Right renal cortex interstitium (tissue), 3 donors: ENCODE measurements at regions not wholly inside any gene's neighbourhood (a gene's known extent, or its start where the extent isn't known, plus 50 kb on each side); places are given as distances from the start of the nearest gene placed in this dataset.

Experiments
- DNase-seq, 3 donors: peaks; one replicate each; pipeline ENCODE4 v3.0.0-alpha.2; 2013; ENCODE audit warnings: low read depth in 3 of 3, low spot score in 2 of 3

DNA sequence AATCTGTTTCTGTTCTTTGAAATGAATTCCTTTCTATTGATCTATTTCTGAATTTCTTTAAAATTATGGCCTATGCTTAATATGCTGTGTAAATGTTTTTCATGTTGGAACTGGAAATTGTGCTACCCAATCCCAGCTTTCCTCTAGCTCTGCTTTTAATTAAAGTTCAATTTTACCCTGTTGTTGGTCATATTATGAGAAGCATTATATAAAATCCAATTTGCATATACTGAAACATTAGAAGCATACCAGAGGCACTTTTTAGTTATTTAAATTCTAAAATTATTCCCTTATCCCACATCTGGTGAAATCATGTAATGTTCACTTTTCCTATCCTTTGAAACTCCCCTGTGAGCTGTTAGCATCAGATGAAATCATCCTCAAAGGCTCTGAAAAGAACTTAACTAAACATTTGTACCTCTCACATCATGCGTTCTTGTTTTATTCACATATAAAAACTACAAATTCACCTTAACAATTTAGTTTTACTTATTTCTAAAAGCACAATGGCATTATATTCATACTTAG lies 160.6 kb upstream of the COL21A1 start:
- DNase-seq = no peak

DNA sequence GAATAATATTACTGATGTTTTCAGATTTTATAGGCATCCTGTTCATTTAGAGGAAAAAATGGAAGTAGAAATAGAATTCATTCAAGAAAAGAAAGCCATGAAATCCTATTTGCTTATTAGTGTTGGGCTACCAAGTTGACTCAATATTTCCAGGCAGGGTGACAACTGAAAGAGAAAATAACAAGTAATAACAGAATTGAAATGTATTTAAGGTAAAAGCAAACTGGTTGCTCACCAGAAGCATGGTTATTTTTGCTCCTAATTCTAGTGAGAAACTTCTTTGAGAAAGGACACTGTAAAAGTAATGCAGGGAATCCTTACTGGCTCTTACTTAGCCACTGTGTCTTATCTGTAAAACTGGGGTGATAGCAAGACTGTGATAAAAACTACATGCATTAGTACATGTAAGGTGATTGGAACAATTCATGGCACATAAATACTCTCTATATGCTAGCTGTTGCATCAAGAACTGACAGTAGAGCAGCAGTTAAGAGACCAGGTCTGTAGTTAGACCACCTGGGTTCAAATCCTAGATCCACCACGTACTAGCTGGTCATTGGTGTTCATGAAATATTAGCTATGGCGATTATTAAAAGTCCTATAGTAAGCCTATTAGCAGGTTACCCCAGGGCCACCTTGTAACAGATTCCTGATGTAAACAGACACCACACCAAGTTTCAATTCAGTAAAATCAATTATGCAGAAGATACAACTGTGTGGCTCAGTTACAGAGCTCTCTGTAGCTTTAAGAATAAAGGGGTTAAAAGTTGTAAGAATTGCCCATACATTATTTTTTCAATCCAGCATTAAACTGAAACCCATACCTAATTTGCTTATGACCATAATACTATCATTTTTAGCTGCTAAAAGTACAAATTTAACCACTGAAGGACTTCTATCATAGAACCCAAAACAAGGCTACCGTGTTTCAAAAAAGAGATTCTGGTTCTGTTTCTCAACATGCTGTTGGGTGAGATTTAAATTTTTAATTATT lies 159.2 kb upstream of the COL21A1 start:
- no peak for DNase-seq

DNA sequence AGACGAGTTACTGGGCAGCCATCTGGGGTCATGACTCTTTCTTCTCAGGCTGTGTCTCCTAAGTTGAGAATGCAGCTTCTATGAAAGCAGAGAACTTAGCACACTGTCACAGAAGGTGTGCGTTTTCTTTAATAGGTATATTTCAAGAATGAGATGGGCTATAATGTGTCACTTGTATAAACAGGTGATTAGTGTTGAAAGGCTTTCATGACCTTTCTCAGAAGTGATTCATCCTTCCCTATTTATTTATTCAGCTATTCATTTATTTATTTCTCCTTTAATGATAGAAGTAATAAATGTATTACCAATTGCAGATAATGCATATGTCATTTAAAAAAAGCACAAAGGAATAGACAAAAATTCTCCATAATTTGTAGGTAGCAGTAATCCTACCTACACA lies 157.2 kb upstream of the COL21A1 start:
- DNase-seq = no peak

DNA sequence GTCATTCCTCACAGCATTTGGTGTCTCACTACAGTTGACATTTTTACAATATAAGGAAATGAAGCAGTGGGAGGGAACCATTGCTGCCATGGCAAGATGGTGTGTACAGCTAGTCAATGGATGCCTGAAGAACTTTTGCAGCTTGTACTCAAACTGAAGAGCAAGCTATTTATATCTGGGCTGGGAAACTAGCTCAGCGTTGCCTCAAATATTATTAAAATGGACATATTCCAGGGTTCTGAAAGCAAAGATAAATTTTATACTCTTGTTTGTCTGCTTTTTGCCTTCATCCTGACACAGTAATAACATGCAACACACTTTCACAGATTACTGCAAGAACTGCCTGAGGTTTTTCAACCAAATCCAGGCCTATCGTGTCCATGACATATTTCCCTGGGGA lies 156.4 kb upstream of the COL21A1 start:
- no peak for DNase-seq

DNA sequence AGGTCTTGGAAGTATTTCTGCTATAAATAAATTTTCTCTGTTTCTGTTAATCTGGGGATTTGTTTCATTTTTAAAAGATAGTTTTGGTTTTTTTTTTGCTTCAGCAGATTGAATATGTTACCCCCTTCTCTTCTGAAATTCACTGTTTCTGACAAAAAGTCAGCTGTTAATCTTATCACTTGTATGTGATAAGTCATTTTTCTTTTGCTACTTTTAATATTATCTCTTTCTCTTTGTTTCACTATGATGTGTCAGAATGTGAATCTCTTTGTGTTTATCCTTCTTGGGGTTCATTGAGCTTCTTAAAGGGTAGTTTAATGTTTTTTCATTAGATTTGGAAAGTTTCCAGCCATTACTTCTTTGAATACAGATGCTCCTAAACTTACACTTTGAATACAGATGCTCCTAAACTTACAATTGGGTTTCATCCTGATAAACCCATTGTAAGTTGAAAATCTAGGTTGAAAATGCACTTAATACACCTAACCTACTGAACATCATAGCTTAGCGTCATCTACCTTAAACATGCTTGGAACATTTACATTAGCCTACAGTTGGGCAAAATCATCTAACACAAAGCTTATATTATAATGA lies 154.2 kb upstream of the COL21A1 start:
- DNase-seq = no peak

DNA sequence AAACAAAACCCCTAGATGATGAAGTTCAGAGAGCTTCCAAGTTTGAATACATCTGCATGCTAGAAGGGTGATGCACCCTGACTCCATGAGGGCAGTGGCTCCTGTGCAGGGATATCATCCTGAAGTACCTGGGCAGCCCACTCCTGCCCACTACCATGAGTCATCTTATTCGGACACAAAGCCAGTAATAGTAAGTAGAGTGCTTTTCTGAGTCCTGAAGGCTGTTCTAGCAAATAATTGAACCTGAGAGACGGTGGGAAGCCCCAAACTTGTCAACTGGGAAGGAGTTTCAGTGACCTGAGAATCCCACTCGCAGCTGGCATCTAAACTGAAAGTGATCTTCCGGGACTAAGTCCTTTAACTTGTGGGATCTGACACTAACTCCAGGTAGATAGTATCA lies 152.9 kb upstream of the COL21A1 start:
- no peak for DNase-seq

DNA sequence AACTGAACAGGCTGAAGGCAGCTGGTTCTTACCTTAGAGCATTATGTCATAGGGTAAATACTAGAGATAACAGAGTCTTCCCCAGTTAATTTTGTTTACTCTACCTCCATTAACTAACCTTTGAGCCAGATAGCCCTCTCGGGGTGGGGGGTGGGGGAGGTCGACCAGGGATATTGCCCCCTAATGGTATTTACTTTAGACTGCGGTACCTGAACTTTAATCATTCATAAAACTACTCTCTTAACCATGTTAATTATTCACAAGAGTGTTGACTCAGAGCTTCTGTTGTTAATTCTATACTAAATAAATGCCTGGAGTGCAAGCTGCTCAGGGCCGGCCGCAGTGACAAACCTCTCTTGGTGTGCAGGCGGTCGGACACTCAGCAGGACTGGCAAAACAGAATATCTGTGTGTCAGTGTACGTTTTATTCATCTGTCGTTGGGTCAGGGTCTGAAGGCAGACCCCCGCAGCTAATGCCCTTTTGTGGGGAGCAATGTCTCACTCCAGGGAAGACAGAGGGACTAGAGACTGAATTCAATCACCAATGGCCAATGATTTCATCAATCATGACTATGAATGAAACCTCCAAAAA lies 152.4 kb upstream of the COL21A1 start:
- no peak for DNase-seq

DNA sequence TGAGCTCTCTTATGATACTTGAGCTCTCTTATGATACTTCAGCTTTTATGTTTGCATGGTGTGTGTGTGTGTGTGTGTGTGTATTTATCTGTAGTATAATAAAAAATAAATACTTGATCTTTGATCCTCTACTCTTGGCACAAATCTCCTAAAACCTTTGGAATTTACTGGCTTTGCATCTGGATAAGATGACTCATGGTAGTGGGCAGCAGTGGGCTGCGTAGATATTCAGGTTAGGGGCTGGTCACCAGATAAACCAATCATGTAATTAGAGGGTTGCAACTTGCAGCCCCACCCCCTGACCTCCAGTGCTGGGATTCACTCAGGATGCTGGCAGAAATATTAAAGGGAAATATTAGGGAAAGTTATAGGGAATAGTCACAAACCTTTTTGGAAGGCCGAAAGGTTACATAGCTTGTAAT lies 151.9 kb upstream of the COL21A1 start:
- DNase-seq = no peak

DNA sequence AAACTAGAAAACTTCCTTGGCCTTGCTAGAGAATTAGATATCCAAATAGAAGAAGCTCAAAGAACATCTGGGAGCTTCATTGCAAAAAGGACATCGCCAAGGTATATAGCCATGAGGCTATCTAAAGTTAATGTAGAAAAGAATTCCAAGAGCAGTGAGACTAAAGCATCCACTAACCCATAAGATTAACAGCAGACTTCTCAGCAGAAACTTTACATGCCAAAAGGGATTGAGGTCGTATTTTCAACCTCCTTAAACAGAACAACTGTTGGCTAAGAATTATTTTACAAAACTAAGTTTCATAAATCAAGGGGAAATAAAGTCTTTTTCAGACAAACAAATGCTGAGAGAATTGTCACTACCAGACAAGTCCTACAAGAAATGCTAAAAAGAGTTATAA lies 149.1 kb upstream of the COL21A1 start:
- no peak for DNase-seq

DNA sequence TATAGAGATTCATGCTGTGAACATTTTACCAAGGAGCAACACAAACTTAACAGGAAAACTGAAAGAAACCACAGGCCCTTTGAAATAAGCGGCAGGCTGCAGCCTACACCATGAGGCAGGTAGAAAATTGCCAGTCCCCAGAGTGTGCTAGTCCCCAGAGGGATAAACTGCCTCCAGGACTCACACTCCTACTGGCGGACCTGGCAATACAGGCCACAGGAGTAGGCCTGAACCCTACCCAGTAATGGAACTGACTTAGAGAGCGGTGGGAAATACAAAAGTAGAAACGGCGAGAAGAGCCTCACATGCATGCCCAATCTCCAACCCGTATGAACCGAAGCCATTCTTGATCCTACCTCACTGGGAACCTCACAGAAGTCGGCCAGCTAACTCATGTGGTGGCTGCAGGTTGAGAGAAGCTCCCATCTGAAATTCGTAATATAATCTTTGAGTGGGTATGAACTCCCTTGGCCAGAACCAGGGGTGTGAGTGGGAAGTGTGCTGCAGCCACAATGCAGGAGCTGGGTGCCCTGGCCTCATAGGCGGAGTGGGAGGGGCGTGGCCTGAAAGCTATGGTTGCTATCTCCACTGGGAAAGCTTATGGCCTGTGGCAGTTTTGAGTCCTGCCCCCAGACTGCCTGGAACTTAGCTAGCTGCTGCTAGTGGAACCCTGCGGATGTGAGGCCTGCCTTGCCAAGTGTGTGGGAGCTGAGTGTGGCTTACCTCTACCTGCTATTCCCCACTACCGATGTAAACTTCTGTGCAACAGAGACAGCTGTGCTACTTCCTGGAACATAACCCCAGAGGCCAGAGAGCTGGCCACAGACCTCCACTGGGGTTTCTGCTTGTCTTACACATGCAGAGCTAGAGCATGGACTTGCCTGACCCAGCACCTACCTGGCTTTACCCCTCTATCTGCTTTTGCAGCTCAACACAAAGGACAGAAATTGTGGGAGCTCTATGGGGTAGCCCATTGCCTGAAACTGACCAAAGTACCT lies 146.5 kb upstream of the COL21A1 start:
- no peak for DNase-seq

DNA sequence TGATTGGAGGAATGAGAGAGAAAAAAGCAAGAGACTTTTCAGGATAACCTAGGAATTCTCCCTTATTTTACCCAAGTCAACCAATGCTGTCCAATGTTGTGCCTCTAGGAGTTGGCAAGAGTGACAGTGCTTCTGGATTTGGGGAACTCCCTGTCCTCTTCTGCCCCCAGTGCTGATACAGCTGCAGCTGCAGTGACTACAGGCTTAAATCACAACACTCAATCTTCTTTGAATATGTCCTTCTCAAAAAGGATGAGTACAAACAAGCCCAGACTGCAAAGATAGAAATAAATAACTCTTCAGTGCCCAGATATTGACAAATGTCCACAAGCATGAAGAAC lies 141.0 kb upstream of the COL21A1 start:
- no peak for DNase-seq

DNA sequence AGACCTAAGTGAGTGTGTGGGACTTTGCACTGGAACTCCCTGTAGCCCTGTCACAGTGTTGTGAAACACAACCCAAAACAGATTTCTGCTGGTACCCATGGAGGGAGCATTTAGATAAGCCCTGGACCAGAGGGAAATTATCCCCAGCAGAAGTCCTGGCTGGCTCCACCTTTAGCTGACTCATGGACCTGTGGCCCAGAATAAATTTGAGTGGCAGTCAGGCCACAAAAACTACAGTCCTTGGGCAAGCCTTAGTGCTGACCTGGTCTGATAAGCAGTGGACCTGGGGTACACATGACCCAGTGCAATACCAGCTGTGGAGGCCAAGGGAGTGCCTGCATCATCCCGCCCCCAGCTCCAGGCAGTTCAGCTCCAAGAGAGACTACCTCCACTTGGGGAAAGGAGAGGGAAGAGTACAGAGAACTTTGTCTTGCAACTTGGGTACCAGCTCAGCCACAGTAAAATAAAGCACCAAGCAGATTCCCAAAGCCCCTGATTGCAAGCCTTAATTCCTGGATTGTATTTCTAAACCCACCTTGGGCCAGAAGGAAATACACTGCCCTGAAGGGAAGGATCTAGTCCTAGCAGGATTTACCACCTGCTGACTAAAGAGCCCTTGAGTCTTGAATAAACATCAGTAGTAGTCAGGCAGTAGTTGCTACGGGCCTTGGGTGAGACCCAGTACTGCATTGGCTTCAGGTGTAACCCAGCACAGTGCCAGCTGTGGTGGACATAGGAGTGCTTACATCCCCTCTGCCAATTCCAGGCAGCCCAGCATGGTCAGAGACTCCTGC lies 140.4 kb upstream of the COL21A1 start:
- no peak for DNase-seq

DNA sequence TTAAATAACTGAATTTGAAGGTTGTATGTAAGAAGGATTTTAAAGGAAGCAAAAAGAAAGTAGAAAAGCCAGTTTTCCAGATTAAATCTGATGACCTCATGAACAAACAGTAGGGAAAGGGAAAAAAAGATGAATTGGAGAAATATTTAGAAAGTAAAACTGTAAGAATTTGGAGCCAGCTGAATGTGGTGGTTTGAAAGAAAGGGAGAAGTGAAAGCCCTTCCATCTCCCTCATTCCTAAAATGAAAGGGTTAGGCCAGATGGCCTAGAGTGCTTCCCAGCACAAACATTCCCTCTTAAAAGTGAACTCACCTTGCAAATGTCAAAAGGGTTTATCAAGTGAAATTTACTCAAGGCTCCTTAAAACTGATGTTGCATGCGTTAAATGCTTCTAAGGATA lies 139.3 kb upstream of the COL21A1 start:
- DNase-seq = no peak

DNA sequence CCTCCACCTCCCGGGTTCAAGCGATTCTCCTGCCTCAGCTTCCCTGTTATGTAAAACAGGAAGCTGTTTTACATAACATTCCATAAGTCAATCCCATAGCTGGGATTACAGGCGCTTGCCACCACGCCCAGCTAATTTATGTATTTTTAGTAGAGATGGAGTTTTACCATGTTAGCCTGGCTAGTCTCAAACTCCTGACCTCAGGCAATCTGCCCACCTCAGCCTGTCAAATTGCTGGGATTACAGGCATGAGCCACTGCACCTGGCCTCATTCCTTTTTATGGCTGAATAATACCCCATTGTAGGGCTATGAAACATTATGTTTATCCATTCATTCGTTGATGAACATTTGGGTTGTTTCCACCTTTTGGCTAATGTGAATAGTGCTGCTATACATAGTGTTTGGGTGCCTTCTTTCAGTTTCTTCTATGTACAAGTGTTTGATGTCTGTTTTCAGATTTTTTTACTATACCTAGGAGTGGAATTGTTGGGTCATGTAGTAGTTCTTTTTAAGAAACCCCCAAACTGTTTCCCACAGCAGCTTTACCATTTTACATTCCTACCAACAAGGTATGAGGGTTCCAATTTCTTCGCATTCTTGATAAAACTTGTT lies 138.7 kb upstream of the COL21A1 start:
- no peak for DNase-seq

DNA sequence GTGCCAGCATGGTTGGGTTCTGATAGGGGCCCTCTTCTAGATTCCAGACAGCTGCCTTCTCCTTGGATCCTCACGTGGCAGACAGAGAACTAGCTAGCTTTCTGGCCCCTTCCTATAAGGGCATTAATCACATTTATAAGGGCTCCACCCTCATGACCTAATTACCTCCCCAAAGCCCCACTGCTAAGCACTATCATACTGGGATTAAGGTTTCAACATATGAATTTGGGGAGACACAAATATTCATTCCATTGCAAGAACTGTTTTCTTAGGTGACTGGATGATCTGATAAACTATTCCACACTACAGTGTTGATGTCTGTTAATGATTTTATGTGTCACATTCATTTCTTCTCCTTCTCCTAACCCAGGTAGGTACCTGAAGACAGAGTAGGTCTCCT lies 135.8 kb upstream of the COL21A1 start:
- DNase-seq = no peak

DNA sequence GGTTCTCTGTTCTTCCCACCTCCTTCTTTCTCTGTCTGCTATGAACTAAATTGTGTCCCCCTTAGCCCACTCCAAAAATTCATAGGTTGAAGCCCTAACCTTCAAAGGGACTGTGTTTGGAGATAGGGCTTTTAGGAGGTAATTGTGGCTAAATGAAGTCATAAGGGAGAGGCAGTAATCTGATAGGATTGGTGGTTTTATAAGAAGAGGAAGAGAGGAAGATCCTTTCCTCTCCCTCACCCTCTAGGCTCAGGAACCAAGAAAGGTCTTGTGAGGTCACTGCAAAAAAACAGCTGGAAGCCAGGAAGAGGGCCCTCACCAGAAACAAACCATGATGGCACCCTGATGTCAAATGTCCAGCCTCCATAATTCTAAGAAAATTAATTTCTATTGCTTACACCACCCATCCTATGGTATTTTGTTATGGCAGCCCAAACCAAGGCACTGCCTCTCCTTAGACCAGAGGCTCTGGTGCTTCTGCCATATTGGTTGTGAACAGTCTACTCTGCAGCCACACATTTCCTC lies 135.1 kb upstream of the COL21A1 start:
- DNase-seq = no peak

DNA sequence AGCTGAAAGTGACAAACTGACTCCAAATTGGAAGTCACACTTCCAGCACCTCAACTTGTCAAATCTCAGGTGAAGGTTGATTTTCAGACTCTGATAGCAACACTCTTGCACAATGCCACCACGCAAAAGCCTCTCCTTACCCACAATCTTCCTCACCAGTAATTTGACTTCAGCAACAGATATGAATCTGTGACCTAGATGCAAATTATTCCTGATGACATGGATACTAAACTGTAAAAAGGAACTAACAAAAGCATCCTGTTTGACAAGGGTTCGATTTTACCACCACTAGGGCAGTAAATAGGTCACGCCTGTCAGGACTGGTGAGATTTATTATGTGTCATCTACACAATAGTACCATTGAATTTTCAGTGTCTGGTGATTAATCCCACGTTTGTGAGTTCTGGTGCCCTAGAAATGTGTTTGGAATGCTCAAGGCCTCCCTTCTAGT lies 134.4 kb upstream of the COL21A1 start:
- no peak for DNase-seq

DNA sequence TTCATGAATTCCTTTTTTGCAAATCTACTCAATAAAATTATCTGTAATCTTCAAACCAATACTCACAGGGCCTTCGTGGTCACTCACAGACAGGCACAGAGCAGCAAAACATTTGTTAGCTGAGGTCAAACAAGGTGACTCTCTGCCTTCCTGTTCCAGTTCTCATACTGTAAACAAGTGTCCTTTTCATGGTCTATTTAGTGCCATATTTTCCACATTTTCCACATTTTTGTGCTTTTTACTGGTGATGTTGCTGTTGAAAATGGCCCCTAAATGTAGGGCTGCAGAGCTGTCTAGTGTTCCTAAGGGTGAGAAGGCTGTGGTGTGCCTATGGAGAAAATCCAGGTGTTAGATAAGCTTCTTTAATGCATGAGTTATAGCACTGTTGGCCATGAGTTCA lies 133.1 kb upstream of the COL21A1 start:
- DNase-seq = no peak
